GM21447 (cell line): ENCODE measurements at regions not wholly inside any gene's neighbourhood (a gene's known extent, or its start where the extent isn't known, plus 50 kb on each side); places are given as distances from the start of the nearest gene placed in this dataset.
"Not testable (repeated sequence)": the region's sequence is repeated elsewhere in the genome, so short reads cannot be mapped to it uniquely, and the experiment has no call there.

Experiments
- ATAC-seq: cut with Tn5 transposase; IDR thresholded peaks from one replicate; pipeline ENCODE4 v1.9.1; 2021; ENCODE audit not compliant: unreplicated experiment

DNA sequence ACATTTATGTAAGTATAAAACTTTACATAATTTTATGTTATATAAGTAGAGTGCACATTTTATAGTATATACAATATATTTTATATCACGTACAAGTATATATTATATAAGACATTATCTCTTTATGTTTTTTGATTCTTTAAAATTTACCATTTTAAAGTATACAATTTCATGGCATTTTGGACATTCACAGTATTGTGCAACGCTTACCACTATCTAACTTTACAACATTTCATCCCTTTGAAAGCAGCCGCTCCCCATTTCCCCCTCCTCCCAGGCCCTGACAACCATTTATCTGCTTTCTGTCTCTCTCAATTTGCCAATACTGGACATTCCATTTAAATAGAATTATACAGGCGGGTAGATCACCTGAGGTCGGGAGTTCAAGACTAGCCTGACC is 512.5 kb downstream of the TSN start:
- no peak for ATAC-seq

DNA sequence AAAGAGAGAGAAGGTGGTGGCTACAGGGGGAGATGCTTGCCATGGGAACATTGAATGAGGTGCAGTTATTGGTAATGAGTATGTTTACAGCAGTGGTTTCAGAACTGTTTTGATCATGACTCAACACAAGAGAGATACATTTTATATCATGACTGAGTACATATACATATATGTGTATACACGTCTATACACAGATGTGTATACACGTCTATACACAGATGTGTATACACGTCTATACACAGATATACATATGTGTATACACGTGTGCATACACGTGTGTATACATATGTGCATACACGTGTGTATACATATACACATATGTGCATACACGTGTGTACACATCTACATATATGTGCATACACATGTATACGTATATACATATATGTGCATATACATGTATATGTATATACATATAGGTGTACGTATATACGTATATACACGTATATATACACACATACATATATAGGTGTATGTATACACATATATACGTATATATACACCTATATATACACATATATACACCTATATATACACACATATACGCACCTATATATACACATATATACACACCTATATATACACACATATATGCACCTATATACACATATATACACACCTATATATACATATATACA is 518.5 kb downstream of the TSN start:
- no peak for ATAC-seq

DNA sequence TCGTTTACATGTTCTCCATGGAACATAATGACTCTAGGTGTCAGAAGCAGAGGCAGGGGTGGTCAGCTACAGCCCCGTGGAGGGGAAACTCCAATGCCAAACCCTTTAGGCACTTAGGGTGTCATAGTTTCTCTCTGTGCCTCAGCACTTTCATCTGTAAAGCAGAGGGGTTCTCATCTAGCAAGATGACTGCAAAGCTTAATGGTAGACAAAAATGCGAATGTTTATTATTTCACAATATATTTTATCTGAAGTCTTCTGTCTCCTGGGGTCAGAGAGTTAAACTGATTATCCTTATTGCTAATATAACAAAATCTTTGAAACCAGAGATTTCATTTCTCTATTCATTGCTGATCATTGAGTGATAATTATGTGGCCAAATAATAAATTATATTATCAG is 522.5 kb downstream of the TSN start:
- ATAC-seq, result no peak

DNA sequence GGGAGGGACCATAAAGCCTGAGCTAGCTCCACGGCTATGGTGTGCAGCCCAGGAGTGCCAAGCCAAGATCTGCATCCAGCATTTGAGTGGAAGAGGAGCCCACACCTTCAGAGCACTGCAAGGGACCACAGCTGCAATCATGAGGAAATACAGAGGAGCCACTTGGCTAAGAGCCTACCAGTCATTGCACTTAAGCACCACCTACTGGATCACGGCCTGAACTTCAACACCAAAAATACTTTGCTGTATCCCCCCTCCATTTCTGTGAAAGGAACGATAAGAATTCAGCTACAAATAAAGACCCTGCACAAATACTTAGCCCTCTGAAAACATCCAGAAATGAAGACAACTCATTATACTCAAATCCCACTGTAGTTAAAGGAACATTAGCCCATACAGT is 545.3 kb downstream of the TSN start:
- ATAC-seq, result no peak

DNA sequence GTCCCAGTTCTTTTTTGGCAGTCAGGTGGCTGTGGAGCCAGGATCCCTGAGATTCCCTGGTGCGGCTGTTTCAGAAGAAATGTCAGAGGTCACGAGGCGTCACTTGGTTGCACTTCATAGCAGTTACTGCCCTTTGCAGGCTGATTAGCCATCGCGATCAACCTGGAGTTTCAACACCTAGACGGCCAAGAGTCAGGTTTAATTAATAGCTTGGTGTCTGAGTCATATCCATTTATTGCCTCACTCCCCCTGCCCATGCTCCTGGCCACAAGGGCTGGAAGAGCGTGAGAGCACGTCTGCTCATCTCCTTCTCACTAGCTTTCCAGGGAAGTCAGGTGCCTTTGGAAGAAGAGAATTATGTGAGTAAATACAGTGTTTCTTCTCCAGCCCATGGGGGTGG is 552.3 kb downstream of the TSN start:
- no peak for ATAC-seq

DNA sequence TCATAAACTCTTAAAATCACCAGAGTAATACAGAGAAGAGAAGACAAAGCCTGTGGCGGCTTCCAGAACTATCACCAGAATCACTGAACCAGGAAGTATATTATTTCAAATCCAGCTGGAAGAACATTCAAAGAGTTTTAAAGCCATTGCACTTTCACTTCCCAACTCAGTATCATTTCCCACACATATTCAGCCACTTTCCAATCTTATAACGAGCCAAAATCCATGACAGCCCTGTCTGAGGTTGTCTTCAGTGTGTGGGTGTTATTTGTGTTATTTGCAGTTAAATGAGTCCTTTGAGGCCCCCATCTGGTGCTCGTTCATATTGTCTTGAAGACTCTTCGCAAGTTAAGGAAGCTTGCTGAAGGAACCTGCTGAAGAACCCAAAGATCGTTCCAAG is 559.9 kb downstream of the TSN start:
- ATAC-seq, result no peak

DNA sequence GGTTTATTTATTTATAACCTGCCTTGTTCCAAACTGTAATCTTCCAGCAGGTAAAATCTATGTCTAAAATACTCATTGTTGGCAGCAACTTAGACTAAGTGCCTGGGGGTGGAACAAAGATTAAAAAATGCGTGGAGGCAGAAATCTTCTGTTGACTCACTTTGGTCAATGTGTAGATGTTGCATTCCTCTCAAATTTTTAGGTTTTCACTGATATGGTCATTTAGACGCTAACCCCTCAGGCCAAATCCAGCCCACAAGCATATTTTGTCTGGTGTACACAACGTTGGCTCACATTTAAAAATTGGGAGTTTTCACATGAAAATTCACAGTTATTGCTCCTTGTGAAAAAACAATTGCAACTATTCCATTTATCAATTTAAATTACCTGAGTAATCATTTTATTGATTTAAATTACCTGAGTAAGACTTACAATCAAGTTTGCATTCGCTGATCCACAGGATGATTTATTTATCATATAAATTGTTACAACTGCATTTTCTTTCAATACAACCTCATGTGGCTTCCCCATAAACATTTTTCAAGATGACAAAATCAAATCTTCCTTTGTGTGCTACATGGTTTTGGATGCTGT is 564.2 kb downstream of the TSN start:
- no peak for ATAC-seq

DNA sequence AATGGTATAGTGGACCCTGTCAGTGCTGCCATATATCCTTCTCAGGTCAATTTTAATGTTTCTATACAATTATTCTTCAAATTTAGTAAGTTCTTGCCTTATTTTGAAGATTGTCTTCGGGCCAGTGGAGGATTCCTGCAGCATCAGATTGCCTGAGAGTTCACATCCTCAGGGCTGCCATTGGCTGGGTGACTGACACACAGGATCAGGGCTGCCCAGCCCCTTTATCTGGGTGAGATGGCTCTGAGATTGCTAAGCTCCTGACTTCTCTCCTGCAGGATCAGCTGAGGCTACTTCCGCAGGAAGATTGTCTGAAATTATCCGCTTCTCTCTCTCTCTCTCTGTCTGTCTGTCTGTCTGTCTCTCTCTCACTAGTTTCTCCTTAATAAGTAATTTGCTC is 567.4 kb downstream of the TSN start:
- ATAC-seq, result no peak

DNA sequence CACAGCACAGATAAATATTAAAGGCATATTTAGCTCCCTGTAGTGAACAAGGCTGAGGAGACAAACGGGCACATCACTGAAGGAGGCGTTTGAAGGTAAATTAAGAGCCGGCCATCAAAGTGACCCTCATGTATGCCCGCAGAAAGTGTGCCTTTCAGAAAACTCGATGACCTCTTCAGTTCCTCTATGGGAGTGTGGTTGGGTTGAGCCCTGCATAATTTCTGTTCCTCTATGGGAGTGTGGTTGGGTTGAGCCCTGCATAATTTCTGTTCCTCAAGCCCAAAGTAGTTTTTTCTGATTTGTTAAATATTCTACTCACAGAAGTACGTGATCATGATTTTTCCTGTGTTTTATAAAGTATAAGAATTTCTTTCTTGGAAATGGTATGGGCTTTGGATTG is 568.5 kb downstream of the TSN start:
- ATAC-seq, result no peak

DNA sequence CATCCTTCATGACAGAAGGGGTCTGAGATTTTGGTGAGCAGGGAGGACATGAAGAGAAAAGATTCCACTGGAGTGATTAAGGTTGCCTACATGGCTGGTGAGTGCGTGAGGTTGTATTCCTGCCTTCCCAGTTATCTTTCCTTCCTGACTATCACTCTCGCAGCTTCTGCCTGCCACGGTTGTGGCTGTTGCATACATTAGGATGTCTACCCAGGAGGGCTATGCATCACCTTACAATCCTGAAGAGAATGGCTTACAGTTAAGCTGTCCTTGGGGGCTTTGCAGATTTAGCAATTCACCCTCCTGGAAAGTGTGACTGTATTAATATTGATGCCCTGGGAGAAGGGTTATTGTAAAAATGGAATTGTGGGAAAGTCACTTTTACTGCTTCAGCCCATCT is 571.0 kb downstream of the TSN start:
- no peak for ATAC-seq

DNA sequence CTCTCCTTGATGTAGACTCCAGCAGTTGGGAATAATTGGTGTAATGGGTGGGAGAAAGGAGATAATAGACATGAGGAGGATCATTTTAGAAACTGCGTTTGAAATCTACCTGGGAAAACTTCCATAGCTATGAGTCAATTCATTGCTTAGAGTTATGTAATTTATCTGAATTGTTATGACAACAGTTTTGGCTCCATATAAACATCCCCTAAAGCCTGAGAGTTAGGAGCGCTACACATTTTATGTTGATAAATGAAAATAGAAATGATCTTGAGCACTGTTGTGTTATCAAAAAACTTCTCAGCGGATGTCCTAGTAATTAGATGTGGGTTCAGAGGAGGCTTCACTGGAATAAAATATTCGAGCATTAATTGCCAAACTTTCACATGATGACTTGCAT is 573.4 kb downstream of the TSN start:
- ATAC-seq, result no peak

DNA sequence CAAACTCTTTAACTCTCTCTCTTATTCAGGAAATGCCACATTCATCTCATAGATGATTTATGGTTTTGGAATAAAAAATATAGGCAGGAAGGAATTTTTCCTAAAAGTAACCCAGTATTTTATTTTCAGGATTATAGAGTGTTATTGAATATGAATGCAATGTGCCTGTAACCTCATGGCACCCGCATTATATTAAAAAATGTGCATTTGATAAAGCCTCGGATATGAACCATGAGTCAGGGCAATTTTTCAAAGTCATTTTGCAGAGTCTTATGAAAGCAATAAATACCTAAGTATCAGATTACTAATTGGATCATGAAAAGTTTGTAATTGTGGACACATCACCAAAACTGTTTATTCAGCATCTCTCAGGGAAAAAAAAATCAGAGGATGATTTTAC is 573.8 kb downstream of the TSN start:
- ATAC-seq, result no peak

DNA sequence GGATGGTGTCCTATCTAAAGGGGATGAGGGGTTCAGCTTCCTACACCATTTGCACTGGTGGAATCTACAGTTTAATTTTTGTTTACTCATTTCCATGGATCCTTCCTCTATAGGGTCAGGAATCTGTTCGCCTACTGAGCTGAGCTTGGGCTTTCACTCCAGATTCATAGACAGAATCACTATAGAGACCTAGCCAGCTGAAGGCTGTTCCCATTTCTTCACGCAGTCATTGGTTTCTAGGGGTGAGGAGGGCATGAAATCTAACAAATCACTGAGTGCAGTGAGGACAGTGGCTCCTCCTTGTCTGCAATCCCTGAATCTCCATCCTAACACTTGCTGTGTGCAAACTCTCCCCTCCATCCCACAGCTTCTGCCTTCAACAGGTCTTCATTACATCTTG is 578.5 kb downstream of the TSN start:
- no peak for ATAC-seq

DNA sequence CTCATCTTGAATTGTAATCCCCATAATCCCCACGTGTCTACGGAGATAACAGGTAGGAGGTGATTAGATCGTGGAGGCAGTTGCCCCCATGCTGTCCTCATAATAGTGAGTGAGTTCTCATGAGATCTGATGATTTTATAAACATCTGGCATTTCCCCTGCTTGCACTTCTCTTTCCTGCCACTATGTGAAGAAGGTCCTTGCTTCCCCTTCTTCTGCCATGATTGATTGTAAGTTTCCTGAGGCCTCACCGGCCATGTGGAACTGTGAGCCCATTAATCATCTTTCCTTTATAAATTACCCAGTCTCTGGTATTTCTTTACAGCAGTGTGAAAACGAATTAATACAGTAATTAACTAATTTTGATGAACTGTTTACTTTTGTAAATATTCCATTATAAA is 582.5 kb downstream of the TSN start:
- ATAC-seq, result no peak

DNA sequence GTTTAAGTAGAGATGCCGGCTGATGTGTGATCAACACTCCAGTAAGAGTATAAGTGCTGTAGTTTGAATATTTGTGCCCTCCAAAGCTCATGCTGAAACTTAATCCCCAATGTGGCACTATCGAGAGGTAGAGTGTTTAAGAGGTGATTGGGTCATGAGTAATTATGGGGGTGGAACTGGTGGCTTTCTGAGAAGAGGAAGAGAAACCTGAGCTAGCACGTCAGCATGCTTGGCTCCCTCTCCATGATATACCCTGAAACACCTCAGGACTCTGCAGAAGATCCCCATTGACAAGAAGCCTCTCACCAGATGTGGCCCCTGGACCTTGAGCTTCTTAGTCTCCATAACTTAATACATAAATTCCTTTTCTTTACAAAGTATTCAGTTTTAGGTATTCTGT is 584.8 kb downstream of the TSN start:
- peak; percentile 92 for ATAC-seq

DNA sequence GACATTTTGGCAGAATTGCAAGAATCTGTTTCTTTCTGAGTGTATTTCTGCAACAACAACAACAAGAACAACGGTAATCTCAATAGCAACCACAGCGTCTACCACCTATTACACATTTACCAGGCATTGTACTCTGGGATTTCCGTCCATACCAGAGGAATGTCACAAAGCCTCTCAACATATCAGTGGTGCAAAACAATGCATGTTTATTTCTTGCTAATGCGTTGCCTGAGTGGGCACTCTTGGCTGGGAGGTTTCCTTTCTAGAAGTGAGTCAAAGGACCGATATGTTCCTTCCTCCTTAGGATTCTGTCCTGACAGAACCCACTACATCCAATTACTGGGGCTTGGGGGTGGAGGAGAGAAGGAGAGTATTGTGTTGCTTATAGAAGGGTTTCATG is 585.6 kb downstream of the TSN start:
- ATAC-seq, result no peak

DNA sequence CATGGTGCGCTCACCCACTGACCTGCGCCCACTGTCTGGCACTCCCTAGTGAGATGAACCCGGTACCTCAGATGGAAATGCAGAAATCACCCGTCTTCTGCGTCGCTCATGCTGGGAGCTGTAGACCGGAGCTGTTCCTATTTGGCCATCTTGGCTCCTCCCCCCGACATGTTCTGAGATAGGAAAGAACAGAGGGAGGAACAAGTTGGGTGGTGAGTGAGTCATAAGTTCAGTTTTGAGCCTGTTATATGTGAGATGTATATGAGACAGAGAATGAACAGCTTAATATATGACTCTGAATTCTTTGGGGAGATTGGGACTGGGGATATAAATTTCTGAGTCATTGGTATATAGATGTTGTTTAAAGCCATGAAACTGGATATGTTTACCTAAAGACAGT is 596.7 kb downstream of the TSN start:
- ATAC-seq, result not testable (repeated sequence)

DNA sequence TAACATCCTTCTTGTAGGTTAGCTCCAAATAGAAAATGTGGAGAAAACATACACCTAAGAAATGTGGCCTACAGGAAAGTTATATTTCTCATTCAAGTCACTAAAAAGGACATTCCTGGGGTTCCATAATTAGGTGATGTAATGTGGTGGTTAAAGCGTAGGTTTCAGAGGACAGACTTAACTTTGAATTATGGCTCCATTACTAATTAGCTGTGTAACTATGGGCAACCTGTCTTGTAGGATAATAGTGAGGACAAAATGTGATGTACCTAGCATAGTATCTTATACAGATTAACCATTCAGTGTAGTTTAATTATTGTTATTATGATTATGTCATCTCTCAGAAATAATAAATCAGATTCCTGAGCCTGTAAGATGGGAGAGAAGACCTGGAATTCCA is 602.5 kb downstream of the TSN start:
- ATAC-seq, result no peak

DNA sequence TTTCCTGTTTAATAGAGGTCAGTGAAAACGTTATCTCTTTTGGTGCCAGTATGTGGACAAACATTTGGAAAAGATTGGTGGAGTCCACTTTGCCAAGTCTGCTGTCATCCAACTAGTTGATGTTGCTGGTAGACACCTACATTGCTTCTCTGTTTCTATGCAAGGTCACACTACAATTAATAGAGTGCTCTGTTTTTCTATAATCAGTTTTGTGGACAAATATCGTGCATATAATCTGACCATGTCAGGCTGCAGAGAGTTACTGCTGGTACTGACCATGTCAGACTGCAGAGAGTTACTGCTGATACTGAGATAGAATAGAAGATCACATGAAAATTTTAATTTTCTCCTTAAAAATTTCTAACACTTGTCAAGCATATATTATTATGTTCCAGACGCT is 603.3 kb downstream of the TSN start:
- no peak for ATAC-seq

DNA sequence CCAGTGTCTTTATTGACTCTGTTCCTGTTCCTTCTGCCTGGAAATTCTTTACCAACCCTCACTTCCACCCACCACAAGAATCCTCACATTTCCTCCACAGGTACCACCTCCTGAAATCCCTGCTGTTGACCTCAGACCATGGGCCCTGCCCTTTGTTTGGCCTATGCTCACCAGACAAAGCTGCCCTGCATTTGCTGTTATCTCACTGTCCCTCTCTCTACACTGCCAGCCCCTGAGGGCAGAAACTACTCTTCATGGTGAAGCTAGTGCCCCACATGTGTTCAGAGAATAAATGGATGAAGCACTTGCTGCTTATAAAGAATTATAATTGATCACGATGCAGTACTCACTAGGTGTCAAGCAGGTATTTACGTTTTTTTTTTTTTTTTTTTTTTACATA is 608.4 kb downstream of the TSN start:
- ATAC-seq, result no peak

DNA sequence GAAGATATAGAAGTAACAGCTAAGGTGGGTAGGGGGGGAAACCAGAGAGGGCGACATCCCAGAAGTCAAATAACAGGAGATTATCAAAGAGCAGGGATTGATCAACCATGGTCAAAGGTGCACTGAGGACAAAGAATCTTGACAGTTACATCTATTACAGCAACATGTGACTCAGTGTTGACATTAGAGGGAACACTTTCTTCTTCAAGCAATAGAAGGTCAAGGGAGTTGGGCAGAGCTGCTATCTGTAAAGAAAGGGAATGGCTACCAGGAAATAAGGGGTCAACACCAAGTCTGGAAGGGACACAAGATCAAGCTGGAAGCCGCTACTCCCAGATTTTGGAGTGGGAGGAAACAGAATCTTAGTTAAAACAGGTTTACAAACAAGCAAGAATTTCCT is 611.0 kb downstream of the TSN start:
- no peak for ATAC-seq

DNA sequence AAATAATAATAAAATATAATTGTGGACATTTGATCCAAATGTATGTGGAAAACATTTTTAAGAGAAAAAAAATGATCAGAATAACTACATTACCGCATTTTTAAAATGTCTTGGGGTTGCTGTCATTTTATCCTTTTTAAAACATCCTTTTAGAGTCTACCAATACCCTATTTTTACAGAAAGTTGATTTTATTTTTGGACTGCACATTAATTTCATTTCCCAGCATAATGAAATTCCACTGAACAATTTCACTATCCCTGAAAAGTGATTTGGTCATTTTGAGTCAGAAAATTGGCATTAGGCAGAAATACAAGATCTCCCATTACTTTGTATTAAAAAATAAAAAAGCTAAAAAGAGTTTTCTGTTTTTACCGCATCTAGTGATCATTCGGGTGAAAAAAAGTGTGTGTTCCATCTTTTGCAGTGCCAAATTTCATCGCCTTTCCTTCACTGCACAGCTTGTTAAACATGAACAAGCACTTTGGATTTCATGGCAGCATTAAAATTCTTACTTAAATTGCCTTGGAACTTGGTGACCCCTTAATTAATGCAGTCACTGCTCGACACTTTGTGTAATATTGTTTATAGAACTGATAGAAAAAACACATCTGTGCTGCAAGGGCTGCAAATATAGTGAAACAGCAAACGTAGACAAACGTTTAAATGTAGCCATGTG is 611.7 kb downstream of the TSN start:
- no peak for ATAC-seq

DNA sequence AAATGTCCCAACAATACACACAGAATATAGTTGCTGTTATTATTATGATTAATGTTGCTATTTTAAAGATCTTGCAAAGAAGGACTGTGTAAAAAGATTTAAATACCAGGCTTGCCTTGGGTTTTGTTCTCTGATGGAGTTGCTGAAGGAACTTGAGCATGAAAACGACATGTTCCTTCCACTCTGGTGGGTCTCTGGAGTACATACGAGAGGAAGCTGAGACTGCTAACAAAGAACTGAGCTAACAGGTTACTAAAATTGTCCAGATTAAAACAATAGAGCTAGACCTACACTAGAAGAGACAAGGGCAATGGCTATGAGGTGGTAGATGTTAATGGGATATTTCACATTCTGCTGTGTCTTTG is 612.2 kb downstream of the TSN start:
- ATAC-seq, result no peak
